Loucy (cell line): ENCODE measurements at regions not wholly inside any gene's neighbourhood (a gene's known extent, or its start where the extent isn't known, plus 50 kb on each side); places are given as distances from the start of the nearest gene placed in this dataset.

Experiments used
- H2AFZ ChIP-seq: fragments of 200-600 bp; sonication (generic); 2 replicates; pipeline ENCODE4 v1.6.0; 2016; ENCODE audit warnings: antibody characterized with exemption, mild to moderate bottlenecking, low read length, moderate library complexity
- H3F3A ChIP-seq: fragments of 200-600 bp; 2 replicates; pipeline ENCODE4 v1.6.0; 2016; ENCODE audit warnings: antibody characterized with exemption, low read depth, mild to moderate bottlenecking
- H3K27me3 ChIP-seq: fragments of 200-600 bp; sonication (generic); 2 replicates; pipeline ENCODE4 v1.6.1; 2014; ENCODE audit warnings: low read length, mild to moderate bottlenecking; ENCODE audit not compliant: insufficient read depth, poor library complexity, severe bottlenecking
- H3K36me3 ChIP-seq: fragments of 200-600 bp; sonication (generic); 2 replicates; pipeline ENCODE4 v1.6.1; 2016; ENCODE audit warnings: low read length; ENCODE audit not compliant: insufficient read depth
- H3K4me1 ChIP-seq: fragments of 200-600 bp; sonication (generic); 2 replicates; pipeline ENCODE4 v1.5.1; 2014; ENCODE audit warnings: low read length, mild to moderate bottlenecking; ENCODE audit not compliant: insufficient read depth, poor library complexity, severe bottlenecking
- H3K4me2 ChIP-seq: fragments of 200-600 bp; sonication (generic); 2 replicates; pipeline ENCODE4 v1.6.0; 2014; ENCODE audit warnings: antibody characterized with exemption, low read length, low read depth, mild to moderate bottlenecking; ENCODE audit not compliant: poor library complexity, severe bottlenecking
- H3K4me3 ChIP-seq: fragments of 200-600 bp; sonication (generic); 2 replicates; pipeline ENCODE4 v1.5.1; 2014; ENCODE audit warnings: low read length, mild to moderate bottlenecking, mixed read lengths; ENCODE audit not compliant: poor library complexity, severe bottlenecking
- H3K79me2 ChIP-seq: fragments of 200-600 bp; sonication (generic); 2 replicates; pipeline ENCODE4 v1.6.1; 2014; ENCODE audit warnings: low read length; ENCODE audit not compliant: insufficient read depth
- H3K9ac ChIP-seq: fragments of 200-600 bp; sonication (generic); 2 replicates; pipeline ENCODE4 v1.6.0; 2014; ENCODE audit warnings: mild to moderate bottlenecking, low read depth, low read length, moderate library complexity; ENCODE audit not compliant: poor library complexity, severe bottlenecking
- H3K9me2 ChIP-seq: fragments of 200-600 bp; sonication (generic); replicated peaks from 2 replicates; pipeline ENCODE4 v1.6.1; 2016; ENCODE audit warnings: low read depth, low read length, mixed read lengths
- H3K9me3 ChIP-seq: fragments of 200-600 bp; sonication (generic); 2 replicates; pipeline ENCODE4 v1.6.1; 2014; ENCODE audit warnings: mild to moderate bottlenecking, antibody characterized with exemption, low read length, low read depth; ENCODE audit not compliant: insufficient read depth
- H4K20me1 ChIP-seq: fragments of 200-600 bp; sonication (generic); 2 replicates; pipeline ENCODE4 v1.6.0; 2014; ENCODE audit warnings: antibody characterized with exemption, low read length, mild to moderate bottlenecking; ENCODE audit not compliant: insufficient read depth, poor library complexity, severe bottlenecking
- EZH2phosphoT487 ChIP-seq: fragments of 200-600 bp; IDR thresholded peaks from 2 replicates; pipeline ENCODE4 v1.6.1; 2018; ENCODE audit warnings: antibody characterized with exemption, mild to moderate bottlenecking, moderate library complexity, borderline replicate concordance
- TF ChIP-seq, protein P1 (sequence below): fragments of 200-600 bp; sonication (generic); conservative IDR thresholded peaks from 2 replicates; pipeline ENCODE4 v1.5.1; 2014; ENCODE audit warnings: mild to moderate bottlenecking, antibody characterized with exemption, low read length

GRCh38 chr9:7983490-7983889 lies 183.9 kb upstream of the DMAC1 start:
- Histone ChIP-seq H3K4me3 (no peak overlapping the region), H3K4me2 (no peak overlapping the region), H3F3A (no peaks in the 10 kb centered on the region), H3K4me1 (peaks cover 13% of the 10 kb centered on the region), H4K20me1 (no peaks in the 10 kb centered on the region), H3K79me2 (no peaks in the 10 kb centered on the region), H3K36me3 (no peaks in the 10 kb centered on the region), H3K9me2 (no peaks in the 10 kb centered on the region), H3K9ac (no peak overlapping the region), H3K27me3 (no peaks in the 10 kb centered on the region), H3K9me3 (no peaks in the 10 kb centered on the region), H2AFZ (peak overlapping the region; percentile 75)
- TF ChIP-seq EZH2phosphoT487: no peak
- TF ChIP-seq, protein P1, sequence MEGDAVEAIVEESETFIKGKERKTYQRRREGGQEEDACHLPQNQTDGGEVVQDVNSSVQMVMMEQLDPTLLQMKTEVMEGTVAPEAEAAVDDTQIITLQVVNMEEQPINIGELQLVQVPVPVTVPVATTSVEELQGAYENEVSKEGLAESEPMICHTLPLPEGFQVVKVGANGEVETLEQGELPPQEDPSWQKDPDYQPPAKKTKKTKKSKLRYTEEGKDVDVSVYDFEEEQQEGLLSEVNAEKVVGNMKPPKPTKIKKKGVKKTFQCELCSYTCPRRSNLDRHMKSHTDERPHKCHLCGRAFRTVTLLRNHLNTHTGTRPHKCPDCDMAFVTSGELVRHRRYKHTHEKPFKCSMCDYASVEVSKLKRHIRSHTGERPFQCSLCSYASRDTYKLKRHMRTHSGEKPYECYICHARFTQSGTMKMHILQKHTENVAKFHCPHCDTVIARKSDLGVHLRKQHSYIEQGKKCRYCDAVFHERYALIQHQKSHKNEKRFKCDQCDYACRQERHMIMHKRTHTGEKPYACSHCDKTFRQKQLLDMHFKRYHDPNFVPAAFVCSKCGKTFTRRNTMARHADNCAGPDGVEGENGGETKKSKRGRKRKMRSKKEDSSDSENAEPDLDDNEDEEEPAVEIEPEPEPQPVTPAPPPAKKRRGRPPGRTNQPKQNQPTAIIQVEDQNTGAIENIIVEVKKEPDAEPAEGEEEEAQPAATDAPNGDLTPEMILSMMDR: no peak

DNA sequence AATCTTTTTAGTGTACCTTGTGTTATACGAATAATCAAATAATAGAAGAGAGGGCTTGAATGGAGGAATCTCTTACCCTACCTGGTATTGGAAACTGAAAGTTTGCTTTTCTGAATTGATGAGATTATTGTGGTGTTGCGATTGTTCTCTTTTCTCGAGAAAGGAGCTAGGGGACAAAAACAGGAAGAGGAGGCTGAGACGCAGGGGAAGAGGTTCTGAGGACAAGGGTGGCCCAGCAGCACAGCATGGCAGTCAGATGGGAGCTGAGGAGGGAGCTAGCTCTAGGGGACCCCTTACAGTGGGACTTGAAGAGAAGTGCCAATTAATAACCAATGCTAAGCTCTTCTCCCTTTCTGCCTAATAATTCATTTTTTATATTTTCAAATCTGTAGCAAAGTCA lies 183.3 kb upstream of the DMAC1 start:
- Histone ChIP-seq H4K20me1 (no peaks in the 10 kb centered on the region), H3K4me2 (no peak overlapping the region), H3F3A (no peaks in the 10 kb centered on the region), H3K9me3 (no peaks in the 10 kb centered on the region), H3K36me3 (no peaks in the 10 kb centered on the region), H3K27me3 (no peaks in the 10 kb centered on the region), H3K79me2 (no peaks in the 10 kb centered on the region), H3K9ac (no peak overlapping the region), H3K9me2 (no peaks in the 10 kb centered on the region), H3K4me3 (no peak overlapping the region), H3K4me1 (peaks cover 19% of the 10 kb centered on the region), H2AFZ (peak overlapping the region; percentile 66)
- no peak for TF ChIP-seq EZH2phosphoT487

- Histone ChIP-seq H3F3A (peaks cover 7% of the 10 kb centered on the region; the same call in 1 of the 2 replicates), H2AFZ (peak overlapping the region; percentile 16), H3K9me3 (no peaks in the 10 kb centered on the region), H4K20me1 (no peaks in the 10 kb centered on the region), H3K4me1 (peaks cover 38% of the 10 kb centered on the region), H3K36me3 (no peaks in the 10 kb centered on the region), H3K9ac (no peak overlapping the region), H3K4me2 (no peak overlapping the region), H3K79me2 (no peaks in the 10 kb centered on the region), H3K27me3 (no peaks in the 10 kb centered on the region), H3K9me2 (no peaks in the 10 kb centered on the region), H3K4me3 (no peak overlapping the region)
- TF ChIP-seq, protein P1: no peak; the same call in 1 of the 2 replicates
- TF ChIP-seq EZH2phosphoT487: no peak
These were observed 181.2 kb upstream of the DMAC1 start for GRCh38 chr9:7980691-7981289.

DNA sequence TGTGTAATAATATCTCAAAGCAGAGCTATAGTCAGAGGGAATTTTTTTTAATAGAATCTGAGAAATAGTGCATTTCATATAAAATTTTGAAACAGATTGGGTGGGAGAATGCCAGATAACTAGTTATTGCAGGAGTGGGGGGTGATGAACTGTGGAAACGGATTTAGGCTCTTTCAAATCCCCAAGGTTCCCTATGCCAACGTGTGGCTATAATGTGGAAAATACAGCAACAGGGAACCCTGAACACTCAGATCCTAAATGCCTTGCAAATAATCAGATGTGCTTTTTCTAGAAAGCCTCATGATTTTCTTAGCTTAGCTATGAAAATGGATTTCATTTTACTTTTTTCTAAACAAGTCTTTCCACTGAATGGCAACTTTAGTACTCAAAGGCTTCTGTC lies 180.5 kb upstream of the DMAC1 start:
- Histone ChIP-seq H3K4me1 (peaks cover 45% of the 10 kb centered on the region), H4K20me1 (no peaks in the 10 kb centered on the region), H3F3A (peaks cover 7% of the 10 kb centered on the region; the same call in 1 of the 2 replicates), H3K4me2 (no peak overlapping the region), H3K36me3 (no peaks in the 10 kb centered on the region), H3K9me2 (no peaks in the 10 kb centered on the region), H3K9ac (no peak overlapping the region), H3K4me3 (no peak overlapping the region), H3K9me3 (no peaks in the 10 kb centered on the region), H2AFZ (no peak overlapping the region), H3K27me3 (no peaks in the 10 kb centered on the region), H3K79me2 (no peaks in the 10 kb centered on the region)
- TF ChIP-seq, protein P1: no peak
- TF ChIP-seq EZH2phosphoT487: no peak
